ENCODE measurements at regions not wholly inside any gene's neighbourhood (a gene's known extent, or its start where the extent isn't known, plus 50 kb on each side); places are given as distances from the start of the nearest gene placed in this dataset.

DNA sequence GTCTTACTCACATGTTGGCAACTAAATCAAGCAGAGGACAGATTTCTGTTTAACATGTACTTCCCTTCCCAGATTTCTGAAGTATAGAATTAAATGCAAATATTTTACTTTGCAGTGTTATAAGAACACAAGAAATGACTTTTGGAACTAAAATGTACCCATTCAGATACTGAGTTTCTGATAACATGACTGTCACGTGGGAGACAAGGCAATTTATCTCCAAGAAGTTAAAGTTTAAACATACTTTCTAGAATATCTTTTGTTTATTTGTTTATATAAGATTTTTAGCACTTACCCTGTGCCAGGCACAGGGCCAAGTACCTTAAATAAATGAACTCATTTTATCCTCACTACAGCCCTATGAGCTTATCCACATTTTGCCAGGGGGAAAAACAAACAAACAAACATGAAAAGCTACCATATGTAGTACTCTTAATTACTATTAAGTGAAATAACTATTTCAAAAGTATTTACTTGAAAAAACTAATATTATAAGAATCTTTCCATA lies 807.1 kb upstream of the KCND2 start:
- Histone ChIP-seq H3K27ac (ENCODE audit: low read length) (no peak overlapping the region), H3K9me3 (ENCODE audit: insufficient read depth, low read length, severe bottlenecking) (no peaks in the 10 kb centered on the region), H3K9ac (ENCODE audit: low read depth, low read length) (no peak overlapping the region), H2AFZ (ENCODE audit: low read depth, low read length) (no peak overlapping the region), H3K4me1 (ENCODE audit: insufficient read depth, low read length) (no peaks in the 10 kb centered on the region), H3K4me3 (ENCODE audit: low read depth in 1 of 2, low read length in 2 of 2) (no peak overlapping the region), H3K79me2 (ENCODE audit: insufficient read depth, low read length) (no peaks in the 10 kb centered on the region), H3K27me3 (ENCODE audit: insufficient read depth, low read length, poor library complexity) (no peaks in the 10 kb centered on the region), H3K36me3 (ENCODE audit: insufficient read depth, low read length) (no peaks in the 10 kb centered on the region), H3K4me2 (ENCODE audit: insufficient read depth, low read length) (no peak overlapping the region), H4K20me1 (ENCODE audit: insufficient read depth, low read length) (no peaks in the 10 kb centered on the region)
- TF ChIP-seq EZH2 (IDR thresholded peaks at IDR 0.05; ENCODE audit: borderline replicate concordance, low read depth, low read length, severe bottlenecking) = no peak
- TF ChIP-seq, protein P1, sequence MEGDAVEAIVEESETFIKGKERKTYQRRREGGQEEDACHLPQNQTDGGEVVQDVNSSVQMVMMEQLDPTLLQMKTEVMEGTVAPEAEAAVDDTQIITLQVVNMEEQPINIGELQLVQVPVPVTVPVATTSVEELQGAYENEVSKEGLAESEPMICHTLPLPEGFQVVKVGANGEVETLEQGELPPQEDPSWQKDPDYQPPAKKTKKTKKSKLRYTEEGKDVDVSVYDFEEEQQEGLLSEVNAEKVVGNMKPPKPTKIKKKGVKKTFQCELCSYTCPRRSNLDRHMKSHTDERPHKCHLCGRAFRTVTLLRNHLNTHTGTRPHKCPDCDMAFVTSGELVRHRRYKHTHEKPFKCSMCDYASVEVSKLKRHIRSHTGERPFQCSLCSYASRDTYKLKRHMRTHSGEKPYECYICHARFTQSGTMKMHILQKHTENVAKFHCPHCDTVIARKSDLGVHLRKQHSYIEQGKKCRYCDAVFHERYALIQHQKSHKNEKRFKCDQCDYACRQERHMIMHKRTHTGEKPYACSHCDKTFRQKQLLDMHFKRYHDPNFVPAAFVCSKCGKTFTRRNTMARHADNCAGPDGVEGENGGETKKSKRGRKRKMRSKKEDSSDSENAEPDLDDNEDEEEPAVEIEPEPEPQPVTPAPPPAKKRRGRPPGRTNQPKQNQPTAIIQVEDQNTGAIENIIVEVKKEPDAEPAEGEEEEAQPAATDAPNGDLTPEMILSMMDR (IDR thresholded peaks at IDR 0.05; ENCODE audit: borderline replicate concordance, extremely low read depth, low read length, poor library complexity, severe bottlenecking) = no peak
- ATAC-seq (ENCODE audit: insufficient read depth, low read depth) = no peak
- no peak for DNase-seq

DNA sequence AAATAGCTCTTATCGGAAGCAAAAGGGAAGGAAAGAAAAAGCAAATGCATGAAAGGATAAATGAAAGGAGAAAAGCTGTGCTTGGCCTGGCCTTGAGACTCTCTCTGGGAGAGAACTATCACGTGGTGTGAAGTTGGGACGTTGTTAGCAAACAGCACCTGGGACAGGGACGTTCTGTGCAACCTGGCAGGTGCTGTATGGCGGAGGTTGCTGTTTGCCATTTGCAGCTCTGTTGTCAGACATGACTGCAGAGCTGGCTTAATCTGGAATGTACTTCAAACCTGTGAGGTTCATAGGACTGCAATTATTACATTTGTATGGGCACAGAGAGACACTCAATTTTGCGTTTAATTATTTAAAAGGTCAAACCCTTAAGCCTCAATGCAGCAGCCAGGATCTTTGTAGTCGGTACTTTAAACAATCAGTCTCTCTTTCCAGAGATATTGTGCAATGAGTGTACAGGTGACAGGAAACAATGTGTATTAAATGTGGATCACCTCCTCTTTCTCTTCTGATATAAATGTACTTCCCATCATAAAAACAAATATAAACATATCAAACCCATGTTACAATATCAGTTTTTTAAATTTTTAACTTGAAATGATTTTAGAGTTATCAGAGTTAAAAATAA lies 800.5 kb upstream of the KCND2 start:
- H3K4me1 ChIP-seq (ENCODE audit: insufficient read depth, low read length) = no peaks in the 10 kb centered on the region
- H3K36me3 ChIP-seq (ENCODE audit: insufficient read depth, low read length) = no peaks in the 10 kb centered on the region
- no peak for DNase-seq
- H3K9me3 ChIP-seq (ENCODE audit: insufficient read depth, low read length, severe bottlenecking) = no peaks in the 10 kb centered on the region
- no peak overlapping the region for H3K9ac ChIP-seq (ENCODE audit: low read depth, low read length)
- no peak overlapping the region for H3K4me3 ChIP-seq (ENCODE audit: low read depth in 1 of 2, low read length in 2 of 2)
- no peak overlapping the region for H3K27ac ChIP-seq (ENCODE audit: low read length)
- TF ChIP-seq EZH2 (IDR thresholded peaks at IDR 0.05; ENCODE audit: borderline replicate concordance, low read depth, low read length, severe bottlenecking) = no peak
- TF ChIP-seq, protein P1 (IDR thresholded peaks at IDR 0.05; ENCODE audit: borderline replicate concordance, extremely low read depth, low read length, poor library complexity, severe bottlenecking) = no peak
- no peaks in the 10 kb centered on the region for H3K27me3 ChIP-seq (ENCODE audit: insufficient read depth, low read length, poor library complexity)
- H4K20me1 ChIP-seq (ENCODE audit: insufficient read depth, low read length) = no peaks in the 10 kb centered on the region
- no peak for ATAC-seq (ENCODE audit: insufficient read depth, low read depth)
- no peak overlapping the region for H2AFZ ChIP-seq (ENCODE audit: low read depth, low read length)
- no peak overlapping the region for H3K4me2 ChIP-seq (ENCODE audit: insufficient read depth, low read length)
- no peaks in the 10 kb centered on the region for H3K79me2 ChIP-seq (ENCODE audit: insufficient read depth, low read length)

DNA sequence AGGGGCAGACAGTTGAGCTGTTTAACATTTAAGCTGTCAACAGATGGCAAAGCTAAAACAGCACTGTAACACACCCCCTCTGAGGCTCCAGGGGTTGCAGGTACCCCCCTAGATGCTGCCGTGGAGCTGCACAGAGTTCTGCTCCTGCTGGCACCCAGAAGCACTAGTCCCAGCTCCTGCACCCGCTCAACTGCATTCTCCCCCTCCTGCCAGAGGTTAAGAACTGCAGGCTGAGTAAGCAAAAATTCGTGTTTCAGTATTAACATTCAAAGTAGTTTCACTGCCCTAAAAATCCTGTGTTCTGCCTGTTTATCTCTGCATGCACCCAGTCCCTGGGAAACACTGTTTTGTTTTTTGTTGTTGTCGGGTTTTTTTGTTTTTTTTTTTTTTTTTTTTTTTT lies 790.8 kb upstream of the KCND2 start:
- H3K9me3 ChIP-seq (ENCODE audit: insufficient read depth, low read length, severe bottlenecking) = no peaks in the 10 kb centered on the region
- no peak overlapping the region for H3K4me3 ChIP-seq (ENCODE audit: low read depth in 1 of 2, low read length in 2 of 2)
- no peak overlapping the region for H3K4me2 ChIP-seq (ENCODE audit: insufficient read depth, low read length)
- peak; percentile 13 for DNase-seq
- H2AFZ ChIP-seq (ENCODE audit: low read depth, low read length) = no peak overlapping the region
- no peaks in the 10 kb centered on the region for H3K36me3 ChIP-seq (ENCODE audit: insufficient read depth, low read length)
- H3K27me3 ChIP-seq (ENCODE audit: insufficient read depth, low read length, poor library complexity) = no peaks in the 10 kb centered on the region
- H3K9ac ChIP-seq (ENCODE audit: low read depth, low read length) = no peak overlapping the region
- no peaks in the 10 kb centered on the region for H3K4me1 ChIP-seq (ENCODE audit: insufficient read depth, low read length)
- peak; percentile 67 for ATAC-seq (ENCODE audit: insufficient read depth, low read depth)
- no peaks in the 10 kb centered on the region for H4K20me1 ChIP-seq (ENCODE audit: insufficient read depth, low read length)
- no peak for TF ChIP-seq EZH2 (IDR thresholded peaks at IDR 0.05; ENCODE audit: borderline replicate concordance, low read depth, low read length, severe bottlenecking)
- TF ChIP-seq, protein P1 (IDR thresholded peaks at IDR 0.05; ENCODE audit: borderline replicate concordance, extremely low read depth, low read length, poor library complexity, severe bottlenecking) = peak; percentile 45
- no peak overlapping the region for H3K27ac ChIP-seq (ENCODE audit: low read length)
- H3K79me2 ChIP-seq (ENCODE audit: insufficient read depth, low read length) = no peaks in the 10 kb centered on the region

Measured in DND-41 (cell line).